Right lobe of liver (tissue), 6 donors: ENCODE measurements at regions not wholly inside any gene's neighbourhood (a gene's known extent, or its start where the extent isn't known, plus 50 kb on each side); places are given as distances from the start of the nearest gene placed in this dataset.

Experiments used
- ATAC-seq, 4 donors: fragments of 200-7000 bp; cut with Tn5 transposase; one replicate each; pipeline ENCODE4 v1.9.1; 2020; ENCODE audit warnings: mild to moderate bottlenecking in 4 of 4, moderate library complexity in 4 of 4
- DNase-seq, 3 donors: peaks; one replicate each; pipeline ENCODE4 v3.0.0-alpha.2; 2020
- H3K27ac ChIP-seq, 3 donors: fragments of 200-600 bp; one replicate each; pipeline ENCODE4 v1.8.0; 2022
- H3K27me3 ChIP-seq, 2 donors: fragments of 200-600 bp; one replicate each; pipeline ENCODE4 v1.8.0; 2022
- H3K36me3 ChIP-seq, 4 donors: fragments of 200-600 bp; sonication (generic) in 1 of 4; one replicate each; pipeline versions ENCODE4 v1.5.1 to v1.8.0; 2017 to 2022; ENCODE audit warnings: control low read depth in 1 of 4
- H3K4me1 ChIP-seq, 4 donors: fragments of 200-600 bp; sonication (generic) in 1 of 4; one replicate each; pipeline versions ENCODE4 v1.5.1 to v1.8.0; 2017 to 2022; ENCODE audit warnings: control low read depth in 1 of 4
- H3K4me3 ChIP-seq, 3 donors: fragments of 200-600 bp; one replicate each; pipeline ENCODE4 v1.8.0; 2022
- H3K9me3 ChIP-seq, 4 donors: fragments of 200-600 bp; sonication (generic) in 1 of 4; one replicate each; pipeline versions ENCODE4 v1.5.1 to v1.8.0; 2017 to 2022; ENCODE audit warnings: control low read depth in 1 of 4
- POLR2A ChIP-seq: fragments of 450-650 bp; IDR thresholded peaks from one replicate; pipeline ENCODE4 v1.6.1; 2017; ENCODE audit warnings: antibody characterized with exemption, mild to moderate bottlenecking
- WGBS: methylation state at CpG from one replicate; pipeline ENCODE4 v1.1.6; 2018; ENCODE audit warnings: low coverage, low lambda C conversion rate; ENCODE audit not compliant: insufficient coverage; ENCODE audit errors: missing lambda C conversion rate; 5-methylcytosine and 5-hydroxymethylcytosine counted together
- intact Hi-C, 2 donors: fragments of 100-400 bp; cut with DNase I; formaldehyde crosslinking; loops; one replicate each; pipeline versions ENCODE4 v1.11.2 to v1.14.1; 2022
- TF ChIP-seq, protein P1 (sequence below), 4 donors: fragments of 200-600 bp in 3 of 4; fragments of 450-650 bp in 1 of 4; IDR thresholded peaks; one replicate each; pipeline versions ENCODE4 v1.5.1 to v1.8.0; 2016 to 2022; ENCODE audit warnings: antibody characterized with exemption in 4 of 4, mild to moderate bottlenecking in 2 of 4
- donor health status: DM: no; HTN: yes; CAD: no.
- donor health status: DM: no; HTN: no; CAD: no.
- donor health status: DM: no; HTN: no; CAD: no.
- donor health status: DM: no; HTN: yes; CAD: no.
- donor health status: DM: no; HTN: yes; CAD: no.

DNA sequence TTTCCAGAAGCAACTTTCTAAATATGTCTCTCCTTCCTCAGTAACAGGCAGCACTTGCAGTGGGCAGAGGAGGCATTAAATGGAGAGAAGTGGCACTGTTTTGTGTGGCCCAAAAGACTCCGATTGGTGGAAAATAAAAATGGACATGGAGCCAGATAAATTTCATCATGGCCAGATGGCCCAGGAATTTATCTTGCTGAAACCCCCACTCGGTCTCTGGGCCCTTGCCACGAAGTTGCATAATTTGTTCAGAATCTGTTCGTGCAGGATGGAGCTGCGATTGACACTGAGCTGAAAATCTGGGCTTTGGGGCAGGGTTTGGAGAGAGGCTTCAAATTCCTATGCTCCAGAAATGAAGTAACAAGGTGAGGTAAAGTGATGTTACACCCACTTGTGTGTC lies 65.5 kb downstream of the C11orf91 start:
- Histone ChIP-seq H3K27me3 (no peaks in the 10 kb centered on the region), H3K4me1 (no peaks in the 10 kb centered on the region), H3K4me3 (no peak overlapping the region), H3K9me3 (no peaks in the 10 kb centered on the region), H3K36me3 (no peaks in the 10 kb centered on the region), H3K27ac (no peak overlapping the region)
- intact Hi-C loops: no loop called here
- 48% methylated on average over 5 of the region's 5 CpGs for WGBS
- DNase-seq (no peak), ATAC-seq (no peak)
- TF ChIP-seq, protein P1, sequence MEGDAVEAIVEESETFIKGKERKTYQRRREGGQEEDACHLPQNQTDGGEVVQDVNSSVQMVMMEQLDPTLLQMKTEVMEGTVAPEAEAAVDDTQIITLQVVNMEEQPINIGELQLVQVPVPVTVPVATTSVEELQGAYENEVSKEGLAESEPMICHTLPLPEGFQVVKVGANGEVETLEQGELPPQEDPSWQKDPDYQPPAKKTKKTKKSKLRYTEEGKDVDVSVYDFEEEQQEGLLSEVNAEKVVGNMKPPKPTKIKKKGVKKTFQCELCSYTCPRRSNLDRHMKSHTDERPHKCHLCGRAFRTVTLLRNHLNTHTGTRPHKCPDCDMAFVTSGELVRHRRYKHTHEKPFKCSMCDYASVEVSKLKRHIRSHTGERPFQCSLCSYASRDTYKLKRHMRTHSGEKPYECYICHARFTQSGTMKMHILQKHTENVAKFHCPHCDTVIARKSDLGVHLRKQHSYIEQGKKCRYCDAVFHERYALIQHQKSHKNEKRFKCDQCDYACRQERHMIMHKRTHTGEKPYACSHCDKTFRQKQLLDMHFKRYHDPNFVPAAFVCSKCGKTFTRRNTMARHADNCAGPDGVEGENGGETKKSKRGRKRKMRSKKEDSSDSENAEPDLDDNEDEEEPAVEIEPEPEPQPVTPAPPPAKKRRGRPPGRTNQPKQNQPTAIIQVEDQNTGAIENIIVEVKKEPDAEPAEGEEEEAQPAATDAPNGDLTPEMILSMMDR (IDR thresholded peaks at IDR 0.05): no peak
- TF ChIP-seq POLR2A: no peak

DNA sequence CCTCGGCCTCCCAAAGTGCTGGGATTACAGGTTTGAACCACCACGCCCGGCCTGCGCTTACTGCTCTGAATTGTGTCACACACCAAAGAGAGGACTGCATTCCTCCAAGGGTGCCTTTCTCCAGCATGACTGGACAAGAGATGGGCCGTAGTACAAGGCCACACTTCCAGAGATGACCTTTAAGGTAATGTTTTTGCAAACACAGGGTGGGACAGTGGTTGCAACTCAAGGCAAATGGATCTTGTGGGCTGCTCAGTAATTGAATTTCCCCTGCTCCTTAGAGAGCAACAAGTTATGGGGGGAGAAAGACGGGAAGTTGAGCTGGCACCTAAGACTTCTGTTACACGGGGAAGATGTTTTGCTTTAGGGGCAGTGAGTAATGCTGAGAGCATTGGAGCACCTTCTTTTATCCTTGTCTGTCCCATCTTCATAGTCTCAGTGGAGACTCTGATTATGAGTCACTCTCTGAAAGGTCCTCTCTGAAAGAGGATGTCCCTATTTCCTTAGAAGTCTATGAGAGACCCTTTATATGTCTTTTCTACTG lies 66.3 kb downstream of the C11orf91 start:
- Histone ChIP-seq H3K4me3 (no peak overlapping the region), H3K4me1 (no peaks in the 10 kb centered on the region), H3K9me3 (no peaks in the 10 kb centered on the region), H3K27ac (no peak overlapping the region), H3K36me3 (no peaks in the 10 kb centered on the region), H3K27me3 (no peaks in the 10 kb centered on the region)
- WGBS: 67% methylated on average over 6 of the region's 7 CpGs
- TF ChIP-seq, protein P1 (IDR thresholded peaks at IDR 0.05): no peak
- TF ChIP-seq POLR2A: no peak
- ATAC-seq (no peak), DNase-seq (no peak)
- intact Hi-C loops: no loop called here

DNA sequence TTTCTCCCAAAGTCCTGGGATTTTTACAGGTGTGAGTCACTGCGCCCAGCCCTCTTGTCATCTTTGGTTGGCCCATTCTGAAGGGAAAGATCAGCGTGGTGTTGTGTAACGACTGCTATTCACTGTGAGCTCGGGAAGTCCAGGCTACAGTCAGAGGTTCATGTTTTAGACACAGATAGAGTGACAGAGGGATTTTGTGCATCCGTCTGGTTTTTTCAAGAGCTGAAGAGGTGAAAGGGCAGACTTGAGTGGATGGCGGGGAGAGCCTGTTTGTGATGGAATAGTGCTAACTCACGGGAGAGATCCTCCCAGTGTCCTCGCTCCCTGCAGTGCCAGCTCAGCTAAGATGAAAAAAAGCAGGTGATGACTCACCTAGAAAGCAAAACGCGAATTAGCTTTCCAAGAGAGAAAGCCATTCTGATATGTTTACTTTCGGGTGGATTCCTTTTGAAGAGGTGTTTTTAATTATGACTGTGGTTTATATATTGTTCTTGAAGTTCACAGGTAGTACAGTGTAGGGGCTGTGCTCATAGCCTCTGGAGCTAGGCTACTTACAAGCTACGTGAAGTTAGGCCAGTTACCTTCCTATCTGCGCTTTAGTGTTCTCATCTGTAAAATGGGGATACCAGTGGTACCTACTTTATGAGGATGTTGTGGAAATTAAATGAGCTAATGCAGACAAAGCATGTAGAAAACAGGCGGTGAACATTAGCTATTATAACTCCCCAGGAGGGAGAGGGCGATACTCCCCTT lies 67.2 kb downstream of the C11orf91 start:
- intact Hi-C loops: no loop called here
- Histone ChIP-seq H3K4me3 (no peak overlapping the region), H3K4me1 (no peaks in the 10 kb centered on the region), H3K27ac (no peak overlapping the region), H3K9me3 (no peaks in the 10 kb centered on the region), H3K36me3 (no peaks in the 10 kb centered on the region), H3K27me3 (no peaks in the 10 kb centered on the region)
- DNase-seq (no peak), ATAC-seq (no peak)
- 67% methylated on average over 15 of the region's 15 CpGs for WGBS
- no peak for TF ChIP-seq POLR2A
- TF ChIP-seq, protein P1 (IDR thresholded peaks at IDR 0.05): no peak

DNA sequence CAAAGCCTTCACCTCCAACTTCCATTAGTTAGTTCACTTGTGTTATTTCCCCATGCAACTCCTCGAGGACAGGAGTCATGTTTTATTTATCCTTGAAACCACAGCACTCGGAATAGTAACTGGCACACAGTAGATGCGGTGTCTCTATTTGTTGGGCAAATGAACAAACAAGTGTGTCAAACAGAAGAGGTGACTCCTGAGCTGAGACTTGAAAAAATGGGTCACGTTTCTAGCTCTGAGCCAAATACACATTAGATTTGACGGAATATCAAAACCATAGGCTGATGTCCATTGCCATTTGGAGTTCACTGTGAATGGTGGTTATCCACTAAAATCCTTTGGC lies 68.9 kb downstream of the C11orf91 start:
- ATAC-seq (no peak), DNase-seq (no peak)
- no peaks in the 10 kb centered on the region for H3K4me1 ChIP-seq
- 54% methylated on average over 5 of the region's 5 CpGs for WGBS
- H3K36me3 ChIP-seq: no peaks in the 10 kb centered on the region
- no peaks in the 10 kb centered on the region for H3K9me3 ChIP-seq
- H3K27me3 ChIP-seq: no peaks in the 10 kb centered on the region
- TF ChIP-seq, protein P1 (IDR thresholded peaks at IDR 0.05): no peak
- TF ChIP-seq POLR2A: no peak
- intact Hi-C loops: no loop called here
- H3K4me3 ChIP-seq: no peak overlapping the region
- no peak overlapping the region for H3K27ac ChIP-seq
